Lung (tissue), 11 donors: ENCODE measurements at regions not wholly inside any gene's neighbourhood (a gene's known extent, or its start where the extent isn't known, plus 50 kb on each side); places are given as distances from the start of the nearest gene placed in this dataset.

Experiments
- ATAC-seq: fragments of 200-7000 bp; cut with Tn5 transposase; one replicate; pipeline ENCODE4 v1.9.1; 2020; ENCODE audit warnings: moderate number of reproducible peaks; ENCODE audit not compliant: insufficient read depth, low FRiP score
- DNase-seq, 3 donors: peaks; one replicate each; pipeline ENCODE4 v3.0.0-alpha.2; 2013 to 2017
- H3K27ac ChIP-seq, 2 donors: one replicate each; pipeline ENCODE4 v1.5.1; 2013; ENCODE audit warnings: mild to moderate bottlenecking in 2 of 2, moderate library complexity in 2 of 2, control low read depth in 1 of 2, inconsistent platforms in 1 of 2, low read depth in 1 of 2, low read length in 1 of 2
- H3K27me3 ChIP-seq, 3 donors: one replicate each; pipeline ENCODE4 v1.5.1; 2013; ENCODE audit warnings: low read length in 2 of 3; ENCODE audit not compliant: control insufficient read depth in 3 of 3, insufficient read depth in 3 of 3
- H3K36me3 ChIP-seq, 4 donors: one replicate each; pipeline ENCODE4 v1.5.1; 2013; ENCODE audit warnings: low read length in 4 of 4, mild to moderate bottlenecking in 1 of 4, moderate library complexity in 1 of 4; ENCODE audit not compliant: control insufficient read depth in 4 of 4, insufficient read depth in 4 of 4
- H3K4me1 ChIP-seq, 5 donors: one replicate each; pipeline ENCODE4 v1.5.1; 2013; ENCODE audit warnings: low read length in 5 of 5, mild to moderate bottlenecking in 2 of 5, moderate library complexity in 1 of 5; ENCODE audit not compliant: control insufficient read depth in 5 of 5, insufficient read depth in 5 of 5
- H3K4me3 ChIP-seq: one replicate; pipeline ENCODE4 v1.5.1; 2013; ENCODE audit warnings: mild to moderate bottlenecking, control low read depth, moderate library complexity
- H3K9ac ChIP-seq, 2 donors: one replicate each; pipeline ENCODE4 v1.5.1; 2013; ENCODE audit warnings: low read length in 2 of 2, control low read depth in 1 of 2; ENCODE audit not compliant: insufficient read depth in 1 of 2
- H3K9me3 ChIP-seq, 4 donors: one replicate each; pipeline ENCODE4 v1.5.1; 2013; ENCODE audit warnings: low read length in 3 of 4, mild to moderate bottlenecking in 1 of 4, moderate library complexity in 1 of 4; ENCODE audit not compliant: control insufficient read depth in 4 of 4, insufficient read depth in 3 of 4
- CTCF ChIP-seq: IDR thresholded peaks from 2 replicates; pipeline ENCODE4 v1.5.1; 2012; ENCODE audit warnings: mild to moderate bottlenecking; ENCODE audit errors: control extremely low read depth, extremely low read depth
- WGBS, 2 donors: extraction: QIAGEN DNeasy Blood & Tissue Kit; methylation state at CpG; one replicate each; pipeline ENCODE4 v1.1.7; 2013; 5-methylcytosine and 5-hydroxymethylcytosine counted together
- donor health status: control.
- donor health status: control.
- donor health status: Bipolar disorder and iron deficiency.
- donor health status: healthy.
- donor health status: DM: yes; HTN: yes; CAD: no.

DNA sequence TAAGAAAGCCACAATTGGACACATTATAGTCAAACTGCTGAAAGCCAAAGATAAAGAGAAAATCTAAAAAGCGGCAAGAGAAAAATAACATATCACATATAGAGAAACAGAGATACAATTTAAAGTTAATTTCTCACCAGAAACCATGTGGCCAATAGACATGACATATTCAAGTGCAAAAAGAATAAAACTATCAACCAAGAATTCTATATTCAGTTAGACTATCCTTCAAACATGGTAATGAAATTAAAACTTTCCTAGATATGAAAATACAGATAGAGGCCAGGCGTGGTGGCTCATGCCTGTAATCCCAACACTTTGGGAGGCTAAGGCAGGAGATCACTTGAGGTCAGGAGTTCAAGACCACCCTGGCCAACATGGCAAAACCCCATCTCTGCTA, 129.1 kb upstream of the RNF32 start:
- no peak for ATAC-seq
- H3K27ac ChIP-seq = no peak overlapping the region
- peaks cover 0 to 13% (median 7%) of the 10 kb centered on the region in 4 donors for H3K9me3 ChIP-seq
- TF ChIP-seq CTCF = no peak
- H3K4me3 ChIP-seq = no peak overlapping the region
- WGBS, 2 donors = 92 to 95% methylated on average over 2 of the region's 2 CpGs
- no peak for DNase-seq
- no peaks in the 10 kb centered on the region for H3K27me3 ChIP-seq
- no peak overlapping the region for H3K9ac ChIP-seq
- H3K4me1 ChIP-seq = no peaks in the 10 kb centered on the region
- H3K36me3 ChIP-seq = peaks cover 0 to 2% (median 0%) of the 10 kb centered on the region in 4 donors

DNA sequence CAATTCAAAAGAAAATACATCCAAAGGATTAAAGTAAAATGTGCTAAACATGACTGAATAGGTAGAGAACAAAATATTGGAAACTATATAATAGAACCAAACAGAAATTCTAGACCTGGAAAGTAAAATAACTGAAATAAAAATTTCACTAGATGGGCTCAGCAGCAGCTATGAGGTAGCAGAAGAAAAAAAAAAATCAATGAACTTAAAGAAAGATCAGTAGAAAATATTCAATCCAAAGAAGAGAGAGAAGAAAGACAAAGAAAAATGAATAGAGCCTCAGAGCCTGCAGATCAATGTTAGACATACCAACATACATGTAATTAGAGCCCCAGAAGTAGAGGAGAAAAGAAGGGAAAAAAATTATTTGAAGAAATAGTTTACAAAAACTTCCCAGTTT, 129.6 kb upstream of the RNF32 start:
- H3K27ac ChIP-seq = no peak overlapping the region
- ATAC-seq = no peak

DNA sequence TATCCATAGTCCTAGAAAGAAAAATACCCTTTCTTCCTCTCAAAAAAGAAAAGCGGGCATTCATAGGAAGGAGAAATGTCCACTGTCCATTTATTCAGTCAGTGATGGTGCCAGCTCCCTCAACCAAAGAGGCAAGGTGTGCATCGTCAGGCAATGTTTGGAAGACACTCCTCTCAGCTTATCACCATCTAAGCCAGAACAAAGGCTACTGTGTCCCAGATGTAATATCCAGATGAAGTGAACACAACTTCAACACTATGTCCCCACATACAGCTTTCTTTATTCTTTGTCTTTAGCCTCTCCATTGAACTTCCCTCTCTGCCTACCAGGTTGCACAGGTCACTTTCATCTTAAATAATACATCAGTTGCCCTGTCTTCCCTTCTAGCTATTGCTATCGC, 131.4 kb upstream of the RNF32 start:
- no peak for TF ChIP-seq CTCF
- DNase-seq (no peak), ATAC-seq (no peak)
- Histone ChIP-seq H3K4me3 (no peak overlapping the region), H3K27me3 (no peaks in the 10 kb centered on the region), H3K9me3 (peaks cover 0 to 13% (median 7%) of the 10 kb centered on the region in 4 donors), H3K9ac (no peak overlapping the region), H3K36me3 (peaks cover 0 to 2% (median 0%) of the 10 kb centered on the region in 4 donors), H3K4me1 (no peaks in the 10 kb centered on the region), H3K27ac (no peak overlapping the region)
- WGBS, 2 donors = 90 to 94% methylated on average over 3 of the region's 3 CpGs

More for the DNA sequence above, 129.6 kb upstream of the RNF32 start:
- no peak for DNase-seq
- H3K9me3 ChIP-seq = peaks cover 0 to 13% (median 7%) of the 10 kb centered on the region in 4 donors
- peaks cover 0 to 2% (median 0%) of the 10 kb centered on the region in 4 donors for H3K36me3 ChIP-seq
- TF ChIP-seq CTCF = no peak
- no peak overlapping the region for H3K4me3 ChIP-seq
- no peaks in the 10 kb centered on the region for H3K27me3 ChIP-seq
- H3K4me1 ChIP-seq = no peaks in the 10 kb centered on the region
- no peak overlapping the region for H3K9ac ChIP-seq

- WGBS, 2 donors = 89 to 95% methylated on average over 10 of the region's 10 CpGs
- Histone ChIP-seq H3K27ac (no peak overlapping the region), H3K9me3 (peaks cover 0 to 8% (median 4%) of the 10 kb centered on the region in 4 donors), H3K36me3 (peaks cover 0 to 2% (median 0%) of the 10 kb centered on the region in 4 donors), H3K4me3 (no peak overlapping the region), H3K9ac (no peak overlapping the region), H3K27me3 (no peaks in the 10 kb centered on the region), H3K4me1 (no peaks in the 10 kb centered on the region)
- ATAC-seq (no peak), DNase-seq (no peak)
- TF ChIP-seq CTCF = no peak
Measured at GRCh38 chr7:156505876-156506275, 134.7 kb upstream of the RNF32 start.
